ENCODE measurements at regions not wholly inside any gene's neighbourhood (a gene's known extent, or its start where the extent isn't known, plus 50 kb on each side); places are given as distances from the start of the nearest gene placed in this dataset.

- TF ChIP-seq POLR2A (IDR thresholded peaks at IDR 0.05) (no peak), CTCF (IDR thresholded peaks at IDR 0.05) (no peak), EP300 (IDR thresholded peaks at IDR 0.05) (no peak)
Measured at GRCh38 chr1:209102531-209102930, 481.0 kb upstream of the CAMK1G start.
